NCI-H345 (cell line): ENCODE measurements at regions not wholly inside any gene's neighbourhood (a gene's known extent, or its start where the extent isn't known, plus 50 kb on each side); places are given as distances from the start of the nearest gene placed in this dataset.

ENCODE experiments used
- DNase-seq: peaks from one replicate; lab custom pipeline; 2025; lab: John Stamatoyannopoulos, UW

- no peak for DNase-seq
Observed at GRCh38 chr5:117220730-117221129, 646.1 kb upstream of the SEMA6A start.

- DNase-seq = no peak
Observed at GRCh38 chr5:117218789-117219188, 644.2 kb upstream of the SEMA6A start.

GRCh38 chr5:117212866-117213265, 638.2 kb upstream of the SEMA6A start:
- no peak for DNase-seq

GRCh38 chr5:117210796-117211195, 636.2 kb upstream of the SEMA6A start:
- DNase-seq = no peak

GRCh38 chr5:117209479-117209878, 634.9 kb upstream of the SEMA6A start:
- no peak for DNase-seq

- no peak for DNase-seq
Observed at GRCh38 chr5:117207088-117207668, 632.6 kb upstream of the SEMA6A start.

- DNase-seq = no peak
Observed at GRCh38 chr5:117205894-117206293, 631.3 kb upstream of the SEMA6A start.

GRCh38 chr5:117204926-117205869, 630.6 kb upstream of the SEMA6A start:
- DNase-seq = no peak

- no peak for DNase-seq
Observed at GRCh38 chr5:117204404-117204803, 629.8 kb upstream of the SEMA6A start.

- DNase-seq = no peak
Observed at GRCh38 chr5:117203584-117203983, 629.0 kb upstream of the SEMA6A start.

- no peak for DNase-seq
Observed at GRCh38 chr5:117201001-117201400, 626.4 kb upstream of the SEMA6A start.

- no peak for DNase-seq
Observed at GRCh38 chr5:117195076-117195475, 620.5 kb upstream of the SEMA6A start.

GRCh38 chr5:117191251-117191650, 616.6 kb upstream of the SEMA6A start:
- DNase-seq = no peak

- DNase-seq = no peak
Observed at GRCh38 chr5:117189784-117190183, 615.2 kb upstream of the SEMA6A start.

GRCh38 chr5:117188211-117188610, 613.6 kb upstream of the SEMA6A start:
- no peak for DNase-seq

GRCh38 chr5:117186751-117187150, 612.1 kb upstream of the SEMA6A start:
- DNase-seq = no peak

- no peak for DNase-seq
Observed at GRCh38 chr5:117183326-117183725, 608.7 kb upstream of the SEMA6A start.

- DNase-seq = no peak
Observed at GRCh38 chr5:117182104-117182503, 607.5 kb upstream of the SEMA6A start.

GRCh38 chr5:117177302-117177701, 602.7 kb upstream of the SEMA6A start:
- DNase-seq = no peak

GRCh38 chr5:117165068-117165467, 590.4 kb upstream of the SEMA6A start:
- no peak for DNase-seq

GRCh38 chr5:117161718-117162335, 587.2 kb upstream of the SEMA6A start:
- no peak for DNase-seq

GRCh38 chr5:117160391-117160790, 585.8 kb upstream of the SEMA6A start:
- DNase-seq = no peak

GRCh38 chr5:117149312-117149711, 574.7 kb upstream of the SEMA6A start:
- no peak for DNase-seq
